Erythroblast (primary cell): ENCODE measurements at regions not wholly inside any gene's neighbourhood (a gene's known extent, or its start where the extent isn't known, plus 50 kb on each side); places are given as distances from the start of the nearest gene placed in this dataset.

ENCODE experiments used
- GATA1 ChIP-seq: IDR thresholded peaks from 2 replicates; pipeline ENCODE4 v1.6.1; 2011; ENCODE audit warnings: low read depth, mild to moderate bottlenecking, control low read depth, low read length, moderate library complexity
- POLR2A ChIP-seq: IDR thresholded peaks from 2 replicates; pipeline ENCODE4 v1.6.1; 2011; ENCODE audit warnings: mild to moderate bottlenecking, low read length

GRCh38 chr15:70539409-70539808 is 223.9 kb downstream of the UACA start:
- no peak for TF ChIP-seq POLR2A
- no peak for TF ChIP-seq GATA1
